ENCODE measurements at regions not wholly inside any gene's neighbourhood (a gene's known extent, or its start where the extent isn't known, plus 50 kb on each side); places are given as distances from the start of the nearest gene placed in this dataset.

- no peaks in the 10 kb centered on the region for H3K9me3 Mint-ChIP-seq (ENCODE audit: unreplicated experiment)
- no TSS peak for BruUV-seq (replicated peaks)
- DNase-seq (ENCODE audit: unreplicated experiment), result no peak
- H3K4me3 Mint-ChIP-seq (ENCODE audit: unreplicated experiment), result no peak overlapping the region
- ChIA-PET POLR2A (interaction anchor here (1.0 to 2.5 kb wide), 2 partner anchors 28 to 32 kb away, joined by 3 to 9 read pairs; no protein-coding TSS in a partner anchor), CTCF (interaction anchor here (0.6 to 5.6 kb wide), 6 partner anchors 11 to 103 kb away, joined by 3 to 47 read pairs (median 6); no protein-coding TSS in a partner anchor)
- TF ChIP-seq, protein P1, sequence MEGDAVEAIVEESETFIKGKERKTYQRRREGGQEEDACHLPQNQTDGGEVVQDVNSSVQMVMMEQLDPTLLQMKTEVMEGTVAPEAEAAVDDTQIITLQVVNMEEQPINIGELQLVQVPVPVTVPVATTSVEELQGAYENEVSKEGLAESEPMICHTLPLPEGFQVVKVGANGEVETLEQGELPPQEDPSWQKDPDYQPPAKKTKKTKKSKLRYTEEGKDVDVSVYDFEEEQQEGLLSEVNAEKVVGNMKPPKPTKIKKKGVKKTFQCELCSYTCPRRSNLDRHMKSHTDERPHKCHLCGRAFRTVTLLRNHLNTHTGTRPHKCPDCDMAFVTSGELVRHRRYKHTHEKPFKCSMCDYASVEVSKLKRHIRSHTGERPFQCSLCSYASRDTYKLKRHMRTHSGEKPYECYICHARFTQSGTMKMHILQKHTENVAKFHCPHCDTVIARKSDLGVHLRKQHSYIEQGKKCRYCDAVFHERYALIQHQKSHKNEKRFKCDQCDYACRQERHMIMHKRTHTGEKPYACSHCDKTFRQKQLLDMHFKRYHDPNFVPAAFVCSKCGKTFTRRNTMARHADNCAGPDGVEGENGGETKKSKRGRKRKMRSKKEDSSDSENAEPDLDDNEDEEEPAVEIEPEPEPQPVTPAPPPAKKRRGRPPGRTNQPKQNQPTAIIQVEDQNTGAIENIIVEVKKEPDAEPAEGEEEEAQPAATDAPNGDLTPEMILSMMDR (IDR thresholded peaks at IDR 0.05; ENCODE audit: unreplicated experiment), result no peak
- H3K36me3 Mint-ChIP-seq (ENCODE audit: insufficient read depth, unreplicated experiment), result no peaks in the 10 kb centered on the region
- H3K27ac Mint-ChIP-seq (ENCODE audit: low read depth, unreplicated experiment), result no peak overlapping the region
- no peaks in the 10 kb centered on the region for H3K27me3 Mint-ChIP-seq (ENCODE audit: insufficient read depth, unreplicated experiment)
- peaks cover 6% of the 10 kb centered on the region for H3K4me1 Mint-ChIP-seq (ENCODE audit: insufficient read depth, unreplicated experiment)
- intact Hi-C loops (cut with micrococcal nuclease), result no loop called here
Observed at GRCh38 chr3:112745567-112746248, 101.0 kb downstream of the CD200R1L start.

DNA sequence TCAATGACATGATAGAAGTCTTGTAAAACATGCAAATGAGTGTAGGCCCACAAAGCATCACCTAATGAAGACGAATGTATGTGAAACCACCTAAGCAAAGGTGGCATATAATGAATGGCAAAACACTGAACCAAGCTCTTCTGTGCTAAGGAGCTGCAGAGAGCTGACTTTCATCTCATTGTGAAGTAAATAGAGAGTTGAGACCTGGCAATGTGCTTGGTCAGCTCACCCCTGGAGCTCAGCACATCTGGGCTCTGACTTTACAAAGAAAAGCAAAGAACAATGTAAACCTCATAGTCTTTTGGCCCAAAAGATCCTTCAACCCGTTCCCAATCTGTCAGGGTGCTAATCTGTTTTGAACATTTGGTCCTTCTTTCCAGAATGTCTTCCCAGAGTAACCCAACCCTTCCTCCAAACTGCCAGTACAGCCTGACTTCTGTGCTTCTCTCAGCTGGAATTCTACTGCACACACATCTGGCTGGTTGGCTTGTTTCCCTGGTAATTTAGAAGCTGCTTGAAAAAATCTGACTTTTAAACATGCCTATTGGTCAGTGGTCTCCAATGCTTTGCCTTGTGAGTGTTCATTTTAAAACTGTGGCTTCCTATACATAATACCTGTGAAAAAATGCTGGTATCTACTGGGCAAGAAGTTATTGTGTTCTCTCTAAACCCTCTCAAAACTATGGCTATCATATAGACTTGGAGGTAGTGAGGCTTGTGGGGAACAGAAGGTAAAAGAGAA, 101.7 kb downstream of the CD200R1L start:
- TF ChIP-seq, protein P1 (IDR thresholded peaks at IDR 0.05; ENCODE audit: unreplicated experiment), result no peak
- Mint-ChIP-seq H3K27ac (ENCODE audit: low read depth, unreplicated experiment) (no peak overlapping the region), H3K4me1 (ENCODE audit: insufficient read depth, unreplicated experiment) (peaks cover 6% of the 10 kb centered on the region), H3K9me3 (ENCODE audit: unreplicated experiment) (no peaks in the 10 kb centered on the region), H3K27me3 (ENCODE audit: insufficient read depth, unreplicated experiment) (no peaks in the 10 kb centered on the region), H3K4me3 (ENCODE audit: unreplicated experiment) (no peak overlapping the region), H3K36me3 (ENCODE audit: insufficient read depth, unreplicated experiment) (no peaks in the 10 kb centered on the region)
- ChIA-PET CTCF (interaction anchor here (0.6 to 5.6 kb wide), 6 partner anchors 10 to 102 kb away, joined by 3 to 47 read pairs (median 8); no protein-coding TSS in a partner anchor), POLR2A (interaction anchor here (2.5 kb wide), 1 partner anchor 28 kb away, joined by 9 read pairs; no protein-coding TSS in a partner anchor)
- no TSS peak for BruUV-seq (replicated peaks)
- intact Hi-C loops (cut with micrococcal nuclease), result no loop called here
- DNase-seq (ENCODE audit: unreplicated experiment), result no peak

- DNase-seq (ENCODE audit: unreplicated experiment), result no peak
- TF ChIP-seq, protein P1 (IDR thresholded peaks at IDR 0.05; ENCODE audit: unreplicated experiment), result no peak
- Mint-ChIP-seq H3K4me3 (ENCODE audit: unreplicated experiment) (no peak overlapping the region), H3K36me3 (ENCODE audit: insufficient read depth, unreplicated experiment) (no peaks in the 10 kb centered on the region), H3K27me3 (ENCODE audit: insufficient read depth, unreplicated experiment) (no peaks in the 10 kb centered on the region), H3K9me3 (ENCODE audit: unreplicated experiment) (no peaks in the 10 kb centered on the region), H3K4me1 (ENCODE audit: insufficient read depth, unreplicated experiment) (peaks cover 6% of the 10 kb centered on the region), H3K27ac (ENCODE audit: low read depth, unreplicated experiment) (no peak overlapping the region)
- intact Hi-C loops (cut with micrococcal nuclease), result no loop called here
- no TSS peak for BruUV-seq (replicated peaks)
- POLR2A ChIA-PET, result no interaction called here
- CTCF ChIA-PET, result interaction anchor here (0.6 to 3.0 kb wide), 7 partner anchors 10 to 160 kb away, joined by 3 to 18 read pairs (median 5); no protein-coding TSS in a partner anchor
Observed at GRCh38 chr3:112744106-112744505, 102.6 kb downstream of the CD200R1L start.

DNA sequence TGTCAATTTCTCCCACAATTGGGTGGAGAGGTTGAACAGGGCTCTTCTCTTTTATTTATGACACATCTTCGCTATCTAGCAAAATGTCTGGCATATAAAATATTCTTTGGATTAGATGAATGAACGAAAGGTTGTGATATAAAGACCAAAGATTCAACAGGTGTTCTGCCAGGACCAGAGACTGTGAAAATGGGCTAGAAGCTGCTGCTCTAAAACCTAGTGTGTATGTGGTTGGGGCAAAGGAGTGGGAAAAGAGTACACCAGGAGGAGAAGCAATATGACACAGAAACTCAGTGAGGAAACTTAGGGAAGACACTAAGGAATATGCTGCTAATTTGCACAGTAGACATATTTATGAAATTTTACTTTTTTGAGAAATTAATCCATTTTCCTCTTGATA, 102.0 kb upstream of the CCDC80 start:
- ChIA-PET POLR2A (no interaction called here), CTCF (interaction anchor here (2.4 kb wide), 1 partner anchor 9 kb away, joined by 18 read pairs; no protein-coding TSS in a partner anchor)
- Mint-ChIP-seq H3K4me3 (ENCODE audit: unreplicated experiment) (no peak overlapping the region), H3K27me3 (ENCODE audit: insufficient read depth, unreplicated experiment) (no peaks in the 10 kb centered on the region), H3K9me3 (ENCODE audit: unreplicated experiment) (no peaks in the 10 kb centered on the region), H3K4me1 (ENCODE audit: insufficient read depth, unreplicated experiment) (peaks cover 6% of the 10 kb centered on the region), H3K27ac (ENCODE audit: low read depth, unreplicated experiment) (no peak overlapping the region), H3K36me3 (ENCODE audit: insufficient read depth, unreplicated experiment) (no peaks in the 10 kb centered on the region)
- TF ChIP-seq, protein P1 (IDR thresholded peaks at IDR 0.05; ENCODE audit: unreplicated experiment), result no peak
- intact Hi-C loops (cut with micrococcal nuclease), result no loop called here
- no TSS peak for BruUV-seq (replicated peaks)
- DNase-seq (ENCODE audit: unreplicated experiment), result no peak

Data from MCF 10A (cell line).